T follicular helper cell (primary cell): ENCODE measurements at regions not wholly inside any gene's neighbourhood (a gene's known extent, or its start where the extent isn't known, plus 50 kb on each side); places are given as distances from the start of the nearest gene placed in this dataset.

Experiments
- DNase-seq: peaks from one replicate; pipeline ENCODE4 v3.0.0-alpha.2; 2020; ENCODE audit warnings: low read depth

GRCh38 chr2:12113412-12113811 lies 367.0 kb downstream of the LPIN1 start:
- no peak for DNase-seq

GRCh38 chr2:12114816-12115215 lies 368.4 kb downstream of the LPIN1 start:
- no peak for DNase-seq

GRCh38 chr2:12116228-12116750 lies 369.9 kb downstream of the LPIN1 start:
- DNase-seq = no peak

GRCh38 chr2:12119841-12120240 lies 373.4 kb downstream of the LPIN1 start:
- DNase-seq = no peak

GRCh38 chr2:12120281-12121150 lies 374.1 kb downstream of the LPIN1 start:
- DNase-seq = no peak

- DNase-seq = no peak
Measured at GRCh38 chr2:12124790-12125189, 378.4 kb downstream of the LPIN1 start.

GRCh38 chr2:12126318-12126717 lies 379.9 kb downstream of the LPIN1 start:
- no peak for DNase-seq

- no peak for DNase-seq
Measured at GRCh38 chr2:12127638-12128037, 381.2 kb downstream of the LPIN1 start.

GRCh38 chr2:12131975-12132374 lies 385.5 kb downstream of the LPIN1 start:
- DNase-seq = no peak

- DNase-seq = no peak
Measured at GRCh38 chr2:12141618-12142258, 395.3 kb downstream of the LPIN1 start.

- DNase-seq = no peak
Measured at GRCh38 chr2:12151716-12152115, 405.3 kb downstream of the LPIN1 start.

GRCh38 chr2:12152888-12153287 lies 406.5 kb downstream of the LPIN1 start:
- no peak for DNase-seq

GRCh38 chr2:12155303-12156051 lies 409.0 kb downstream of the LPIN1 start:
- no peak for DNase-seq

- no peak for DNase-seq
Measured at GRCh38 chr2:12156349-12156748, 409.9 kb downstream of the LPIN1 start.

- no peak for DNase-seq
Measured at GRCh38 chr2:12161085-12161484, 414.7 kb downstream of the LPIN1 start.

GRCh38 chr2:12162269-12163247 lies 416.1 kb downstream of the LPIN1 start:
- no peak for DNase-seq

GRCh38 chr2:12163866-12164265 lies 417.4 kb downstream of the LPIN1 start:
- no peak for DNase-seq

- DNase-seq = no peak
Measured at GRCh38 chr2:12164689-12165088, 418.3 kb downstream of the LPIN1 start.

GRCh38 chr2:12167525-12168317 lies 421.3 kb downstream of the LPIN1 start:
- DNase-seq = no peak

GRCh38 chr2:12168354-12168753 lies 421.9 kb downstream of the LPIN1 start:
- DNase-seq = no peak
